ENCODE measurements at regions not wholly inside any gene's neighbourhood (a gene's known extent, or its start where the extent isn't known, plus 50 kb on each side); places are given as distances from the start of the nearest gene placed in this dataset.

- DNase-seq, result no peak
Measured at GRCh38 chr6:120924214-120924613, 410.1 kb downstream of the TBC1D32 start.

GRCh38 chr6:120918137-120918536 lies 416.1 kb downstream of the TBC1D32 start:
- no peak for DNase-seq

- DNase-seq, result no peak
Measured at GRCh38 chr6:120916844-120917243, 417.4 kb downstream of the TBC1D32 start.

GRCh38 chr6:120913486-120913885 lies 420.8 kb downstream of the TBC1D32 start:
- no peak for DNase-seq

- no peak for DNase-seq
Measured at GRCh38 chr6:120908767-120909166, 425.5 kb downstream of the TBC1D32 start.

- DNase-seq, result no peak
Measured at GRCh38 chr6:120903836-120904235, 430.4 kb downstream of the TBC1D32 start.

- no peak for DNase-seq
Measured at GRCh38 chr6:120899932-120900331, 434.3 kb downstream of the TBC1D32 start.

GRCh38 chr6:120894077-120894476 lies 440.2 kb downstream of the TBC1D32 start:
- no peak for DNase-seq

- DNase-seq, result no peak
Measured at GRCh38 chr6:120876931-120877330, 457.3 kb downstream of the TBC1D32 start.

GRCh38 chr6:120876424-120876823 lies 457.9 kb downstream of the TBC1D32 start:
- no peak for DNase-seq

GRCh38 chr6:120875900-120876299 lies 458.4 kb downstream of the TBC1D32 start:
- no peak for DNase-seq

- DNase-seq, result no peak
Measured at GRCh38 chr6:120874422-120874821, 459.9 kb downstream of the TBC1D32 start.

GRCh38 chr6:120873125-120873865 lies 461.0 kb downstream of the TBC1D32 start:
- DNase-seq, result no peak

GRCh38 chr6:120872262-120872578 lies 462.1 kb downstream of the TBC1D32 start:
- DNase-seq, result no peak

- no peak for DNase-seq
Measured at GRCh38 chr6:120871416-120872261, 462.6 kb downstream of the TBC1D32 start.

- no peak for DNase-seq
Measured at GRCh38 chr6:120869397-120869796, 464.9 kb downstream of the TBC1D32 start.

- DNase-seq, result no peak
Measured at GRCh38 chr6:120857422-120857821, 476.9 kb downstream of the TBC1D32 start.

- no peak for DNase-seq
Measured at GRCh38 chr6:120854583-120854982, 479.7 kb downstream of the TBC1D32 start.

- DNase-seq, result no peak
Measured at GRCh38 chr6:120853489-120853888, 480.8 kb downstream of the TBC1D32 start.

- no peak for DNase-seq
Measured at GRCh38 chr6:120852293-120852849, 481.9 kb downstream of the TBC1D32 start.

GRCh38 chr6:120826253-120826652 lies 508.0 kb downstream of the TBC1D32 start:
- DNase-seq, result no peak

- no peak for DNase-seq
Measured at GRCh38 chr6:120816794-120817193, 517.5 kb downstream of the TBC1D32 start.

- DNase-seq, result no peak
Measured at GRCh38 chr6:120805276-120805675, 529.0 kb downstream of the TBC1D32 start.

GRCh38 chr6:120804612-120805011 lies 529.7 kb downstream of the TBC1D32 start:
- no peak for DNase-seq

Measured in activated CD4-positive, CD25-positive, alpha-beta regulatory T cell (primary cell).